Dedifferentiated amniotic fluid mesenchymal stem cell (primary cell): ENCODE measurements at regions not wholly inside any gene's neighbourhood (a gene's known extent, or its start where the extent isn't known, plus 50 kb on each side); places are given as distances from the start of the nearest gene placed in this dataset.

ENCODE experiments used
- DNase-seq: peaks from one replicate; pipeline ENCODE4 v3.0.0-alpha.2; 2016; ENCODE audit errors: extremely low spot score

GRCh38 chr13:29955137-29955650, 104.8 kb upstream of the UBL3 start:
- DNase-seq = no peak

- no peak for DNase-seq
These were observed 103.9 kb upstream of the UBL3 start for GRCh38 chr13:29954082-29955028.

- DNase-seq = no peak
These were observed 103.1 kb upstream of the UBL3 start for GRCh38 chr13:29953542-29953941.

GRCh38 chr13:29952245-29952644, 101.8 kb upstream of the UBL3 start:
- no peak for DNase-seq

GRCh38 chr13:29948791-29949190, 98.4 kb upstream of the UBL3 start:
- DNase-seq = no peak

GRCh38 chr13:29948244-29948643, 97.8 kb upstream of the UBL3 start:
- no peak for DNase-seq

- no peak for DNase-seq
These were observed 97.4 kb upstream of the UBL3 start for GRCh38 chr13:29947839-29948238.

- DNase-seq = no peak
These were observed 95.7 kb upstream of the UBL3 start for GRCh38 chr13:29946093-29946492.

- no peak for DNase-seq
These were observed 93.3 kb upstream of the UBL3 start for GRCh38 chr13:29943686-29944085.

GRCh38 chr13:29943273-29943672, 92.9 kb upstream of the UBL3 start:
- DNase-seq = no peak

- no peak for DNase-seq
These were observed 90.3 kb upstream of the UBL3 start for GRCh38 chr13:29940715-29941114.

- DNase-seq = no peak
These were observed 88.7 kb upstream of the UBL3 start for GRCh38 chr13:29939158-29939557.

GRCh38 chr13:29937841-29938240, 87.4 kb upstream of the UBL3 start:
- no peak for DNase-seq

GRCh38 chr13:29937379-29937778, 87.0 kb upstream of the UBL3 start:
- no peak for DNase-seq

- DNase-seq = no peak
These were observed 86.5 kb upstream of the UBL3 start for GRCh38 chr13:29936956-29937355.

- DNase-seq = no peak
These were observed 85.8 kb upstream of the UBL3 start for GRCh38 chr13:29936051-29936813.

- DNase-seq = no peak
These were observed 85.0 kb upstream of the UBL3 start for GRCh38 chr13:29935309-29935981.

- DNase-seq = no peak
These were observed 84.3 kb upstream of the UBL3 start for GRCh38 chr13:29934531-29935308.

- no peak for DNase-seq
These were observed 83.0 kb upstream of the UBL3 start for GRCh38 chr13:29933401-29933800.

GRCh38 chr13:29931696-29932095, 81.3 kb upstream of the UBL3 start:
- DNase-seq = no peak
